Body of pancreas (tissue), 4 donors: ENCODE measurements at regions not wholly inside any gene's neighbourhood (a gene's known extent, or its start where the extent isn't known, plus 50 kb on each side); places are given as distances from the start of the nearest gene placed in this dataset.

ENCODE experiments used
- ATAC-seq: fragments of 150-250 bp; one replicate; pipeline ENCODE4 v1.9.1; 2016
- DNase-seq, 4 donors: peaks; one replicate each; pipeline ENCODE4 v3.0.0-alpha.2; 2019
- H3K27ac ChIP-seq, 4 donors: fragments of 200-600 bp; sonication (generic); 1 replicate in 3 of 4; 2 replicates in 1 of 4; pipeline versions ENCODE4 v1.5.1 to v1.6.1; 2016 to 2019; ENCODE audit warnings: mild to moderate bottlenecking in 1 of 4, mixed read lengths in 1 of 4, moderate library complexity in 1 of 4
- H3K27me3 ChIP-seq, 2 donors: fragments of 200-600 bp; sonication (generic); one replicate each; pipeline ENCODE4 v1.6.0; 2016; ENCODE audit warnings: mild to moderate bottlenecking in 1 of 2
- H3K36me3 ChIP-seq, 2 donors: fragments of 200-600 bp; sonication (generic); replicated peaks in 1 of 2; 2 replicates each; pipeline ENCODE4 v1.5.1; 2016; ENCODE audit warnings: low read depth in 2 of 2; ENCODE audit not compliant: insufficient read depth in 1 of 2
- H3K4me1 ChIP-seq: fragments of 200-600 bp; sonication (generic); one replicate; pipeline ENCODE4 v1.6.0; 2016
- H3K4me3 ChIP-seq, 2 donors: fragments of 200-600 bp; sonication (generic); 1 replicate in 1 of 2; 2 replicates in 1 of 2; pipeline ENCODE4 v1.5.1; 2016 to 2019
- H3K9me3 ChIP-seq, 3 donors: fragments of 200-600 bp; sonication (generic); 1 replicate in 2 of 3; 2 replicates in 1 of 3; pipeline ENCODE4 v1.5.1; 2016
- POLR2A ChIP-seq, 3 donors: fragments of 450-650 bp; IDR thresholded peaks; one replicate each; pipeline ENCODE4 v1.6.1; 2016; ENCODE audit warnings: antibody characterized with exemption in 3 of 3, mild to moderate bottlenecking in 2 of 3
- WGBS, 2 donors: methylation state at CpG; one replicate each; pipeline ENCODE4 v1.1.5; 2017; 5-methylcytosine and 5-hydroxymethylcytosine counted together
- intact Hi-C: fragments of 100-400 bp; cut with DNase I; formaldehyde crosslinking; loops from one replicate; pipeline ENCODE4 v1.15.1; 2023
- TF ChIP-seq, protein P1 (sequence below), 7 experiments: fragments of 450-650 bp in 4 of 7; fragments of 200-600 bp in 3 of 7; sonication (generic) in 3 of 7; IDR thresholded peaks; one replicate each; pipeline ENCODE4 v1.5.1; 2016 to 2019; ENCODE audit warnings: antibody characterized with exemption in 7 of 7

DNA sequence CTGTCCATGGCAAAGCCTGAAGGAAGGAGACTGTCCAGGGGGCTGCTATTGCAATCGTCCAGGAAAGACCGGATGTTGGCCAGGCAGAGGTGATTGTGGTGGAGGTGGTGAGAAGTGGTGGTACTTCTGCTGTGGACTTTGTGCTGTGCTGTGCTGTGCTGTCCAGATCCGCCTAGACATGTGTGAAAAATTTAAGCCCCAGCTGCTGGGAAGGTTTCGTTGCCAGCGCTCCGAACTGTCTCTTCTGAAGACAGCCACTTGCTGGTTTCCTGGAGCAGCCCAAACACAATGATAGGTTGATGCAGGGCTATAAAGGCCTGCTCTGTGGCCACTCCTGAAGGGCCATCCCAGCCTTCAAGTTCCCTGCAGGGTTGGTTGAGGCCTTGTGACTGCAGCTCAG lies 223.0 kb upstream of the MPDZ start:
- no peak for DNase-seq

DNA sequence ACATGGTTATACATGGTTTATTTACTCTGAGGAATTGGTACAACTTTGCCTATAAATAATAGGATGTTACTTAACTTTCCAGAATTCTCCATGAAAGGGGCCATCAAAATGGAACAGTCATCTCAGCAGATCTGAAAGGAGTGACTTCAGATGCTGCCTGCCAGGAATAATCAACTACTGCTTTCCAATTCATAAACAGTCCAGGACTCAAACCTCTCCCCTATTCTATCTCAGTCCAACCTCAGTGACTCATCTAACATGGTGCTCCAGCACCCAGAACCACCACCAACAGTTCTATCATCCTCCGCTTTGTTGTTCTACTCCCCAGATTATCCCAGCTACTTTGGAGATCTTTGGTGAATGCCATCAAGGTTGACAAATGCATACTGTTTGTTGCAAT lies 221.5 kb upstream of the MPDZ start:
- no peak overlapping the region for H3K27ac ChIP-seq
- H3K9me3 ChIP-seq = no peaks in the 10 kb centered on the region
- no peak overlapping the region for H3K4me3 ChIP-seq
- H3K4me1 ChIP-seq = no peaks in the 10 kb centered on the region
- H3K36me3 ChIP-seq = no peaks in the 10 kb centered on the region
- intact Hi-C loops = no loop called here
- H3K27me3 ChIP-seq = no peaks in the 10 kb centered on the region
- TF ChIP-seq, protein P1, sequence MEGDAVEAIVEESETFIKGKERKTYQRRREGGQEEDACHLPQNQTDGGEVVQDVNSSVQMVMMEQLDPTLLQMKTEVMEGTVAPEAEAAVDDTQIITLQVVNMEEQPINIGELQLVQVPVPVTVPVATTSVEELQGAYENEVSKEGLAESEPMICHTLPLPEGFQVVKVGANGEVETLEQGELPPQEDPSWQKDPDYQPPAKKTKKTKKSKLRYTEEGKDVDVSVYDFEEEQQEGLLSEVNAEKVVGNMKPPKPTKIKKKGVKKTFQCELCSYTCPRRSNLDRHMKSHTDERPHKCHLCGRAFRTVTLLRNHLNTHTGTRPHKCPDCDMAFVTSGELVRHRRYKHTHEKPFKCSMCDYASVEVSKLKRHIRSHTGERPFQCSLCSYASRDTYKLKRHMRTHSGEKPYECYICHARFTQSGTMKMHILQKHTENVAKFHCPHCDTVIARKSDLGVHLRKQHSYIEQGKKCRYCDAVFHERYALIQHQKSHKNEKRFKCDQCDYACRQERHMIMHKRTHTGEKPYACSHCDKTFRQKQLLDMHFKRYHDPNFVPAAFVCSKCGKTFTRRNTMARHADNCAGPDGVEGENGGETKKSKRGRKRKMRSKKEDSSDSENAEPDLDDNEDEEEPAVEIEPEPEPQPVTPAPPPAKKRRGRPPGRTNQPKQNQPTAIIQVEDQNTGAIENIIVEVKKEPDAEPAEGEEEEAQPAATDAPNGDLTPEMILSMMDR (IDR thresholded peaks at IDR 0.05) = no peak
- TF ChIP-seq POLR2A (IDR thresholded peaks at IDR 0.05) = no peak
- ATAC-seq (no peak), DNase-seq (no peak)
- 95 to 100% methylated on average over 1 of the region's 1 CpG for WGBS, 2 donors

More for the DNA sequence above, 223.0 kb upstream of the MPDZ start:
- Histone ChIP-seq H3K27me3 (no peaks in the 10 kb centered on the region), H3K9me3 (no peaks in the 10 kb centered on the region), H3K4me3 (no peak overlapping the region), H3K27ac (no peak overlapping the region), H3K36me3 (no peaks in the 10 kb centered on the region), H3K4me1 (no peaks in the 10 kb centered on the region)
- 64 to 74% methylated on average over 6 of the region's 6 CpGs for WGBS, 2 donors
- ATAC-seq = no peak
- intact Hi-C loops = no loop called here
- TF ChIP-seq POLR2A (IDR thresholded peaks at IDR 0.05) = no peak
- TF ChIP-seq, protein P1 (IDR thresholded peaks at IDR 0.05) = no peak

GRCh38 chr9:13500034-13500433 lies 220.5 kb upstream of the MPDZ start:
- TF ChIP-seq POLR2A (IDR thresholded peaks at IDR 0.05) = no peak
- TF ChIP-seq, protein P1 (IDR thresholded peaks at IDR 0.05) = no peak
- Histone ChIP-seq H3K27ac (no peak overlapping the region), H3K9me3 (no peaks in the 10 kb centered on the region), H3K4me3 (no peak overlapping the region), H3K4me1 (no peaks in the 10 kb centered on the region), H3K36me3 (no peaks in the 10 kb centered on the region), H3K27me3 (no peaks in the 10 kb centered on the region)
- DNase-seq (no peak), ATAC-seq (no peak)
- WGBS, 2 donors = 57 to 75% methylated on average over 1 of the region's 1 CpG
- intact Hi-C loops = no loop called here

DNA sequence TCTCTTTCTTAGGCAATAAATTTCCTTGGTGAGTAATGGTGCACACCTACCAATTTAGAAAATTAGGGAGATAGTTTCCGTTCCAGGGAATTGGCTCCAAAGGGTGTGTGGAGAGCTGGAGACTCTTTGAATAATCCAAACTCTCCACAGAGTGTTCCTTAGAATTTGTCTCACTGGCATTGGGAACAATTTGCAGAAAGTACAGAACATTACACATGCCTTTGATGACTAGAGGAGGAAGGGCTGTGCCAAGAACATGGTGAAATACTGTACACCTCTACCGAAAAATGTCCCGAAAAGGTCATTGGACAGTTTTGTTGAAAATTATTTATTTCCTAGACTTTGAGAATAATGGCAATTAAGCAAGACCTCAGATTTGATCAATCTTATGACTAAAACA lies 214.2 kb upstream of the MPDZ start:
- TF ChIP-seq, protein P1 (IDR thresholded peaks at IDR 0.05) = no peak
- TF ChIP-seq POLR2A (IDR thresholded peaks at IDR 0.05) = no peak
- H3K4me1 ChIP-seq = no peaks in the 10 kb centered on the region
- DNase-seq (no peak), ATAC-seq (no peak)
- intact Hi-C loops = no loop called here
- H3K4me3 ChIP-seq = no peak overlapping the region
- 87 to 88% methylated on average over 3 of the region's 3 CpGs for WGBS, 2 donors
- no peaks in the 10 kb centered on the region for H3K36me3 ChIP-seq
- H3K27ac ChIP-seq = no peak overlapping the region
- H3K27me3 ChIP-seq = no peaks in the 10 kb centered on the region
- no peaks in the 10 kb centered on the region for H3K9me3 ChIP-seq
